ENCODE measurements at regions not wholly inside any gene's neighbourhood (a gene's known extent, or its start where the extent isn't known, plus 50 kb on each side); places are given as distances from the start of the nearest gene placed in this dataset.
"Not testable (repeated sequence)": the region's sequence is repeated elsewhere in the genome, so short reads cannot be mapped to it uniquely, and the experiment has no call there.

- H4K20me1 ChIP-seq (ENCODE audit: insufficient read depth, low read length); H3K4me1 ChIP-seq (ENCODE audit: insufficient read depth, low read length); H2AFZ ChIP-seq (ENCODE audit: low read length); H3K9me3 ChIP-seq (ENCODE audit: low read depth, low read length); H3K27ac ChIP-seq (ENCODE audit: low read depth, low read length); H3K4me2 ChIP-seq (ENCODE audit: insufficient read depth, low read length); DNase-seq (ENCODE audit: insufficient read length, low spot score, missing footprints); H3K36me3 ChIP-seq (ENCODE audit: insufficient read depth, low read length); H3K79me2 ChIP-seq (ENCODE audit: insufficient read depth, low read length); H3K27me3 ChIP-seq (ENCODE audit: insufficient read depth, low read length); H3K4me3 ChIP-seq (ENCODE audit: insufficient read depth, low read length): not testable (repeated sequence)
Observed at GRCh38 chr2:89286448-89287080, 595.1 kb downstream of the RPIA start.

DNA sequence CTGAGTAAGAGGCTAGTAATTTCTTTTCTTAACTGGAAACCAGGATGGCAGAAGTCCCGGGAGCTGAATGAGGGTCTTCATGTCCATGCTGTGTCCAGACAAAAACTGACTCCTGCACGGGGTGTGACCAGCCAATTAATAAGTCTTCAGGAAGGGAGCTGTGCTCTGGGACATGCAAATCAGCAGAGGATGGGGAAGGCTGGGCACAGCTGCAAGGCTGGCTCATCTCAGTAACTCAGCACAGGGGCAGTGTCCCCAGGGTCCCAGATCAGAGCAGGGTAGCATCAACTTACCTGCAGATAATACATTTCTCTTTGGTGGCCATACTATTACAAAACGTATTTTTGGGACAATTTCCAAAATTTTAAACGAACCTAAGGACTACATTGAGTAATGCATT lies 595.6 kb downstream of the RPIA start:
- H3K4me2 ChIP-seq (ENCODE audit: insufficient read depth, low read length); H3K9me3 ChIP-seq (ENCODE audit: low read depth, low read length); H3K4me3 ChIP-seq (ENCODE audit: insufficient read depth, low read length); H3K4me1 ChIP-seq (ENCODE audit: insufficient read depth, low read length); H3K27ac ChIP-seq (ENCODE audit: low read depth, low read length); H3K36me3 ChIP-seq (ENCODE audit: insufficient read depth, low read length); H3K79me2 ChIP-seq (ENCODE audit: insufficient read depth, low read length); H2AFZ ChIP-seq (ENCODE audit: low read length); H4K20me1 ChIP-seq (ENCODE audit: insufficient read depth, low read length); H3K27me3 ChIP-seq (ENCODE audit: insufficient read depth, low read length); DNase-seq (ENCODE audit: insufficient read length, low spot score, missing footprints): not testable (repeated sequence)

- H3K27ac ChIP-seq (ENCODE audit: low read depth, low read length); H3K4me2 ChIP-seq (ENCODE audit: insufficient read depth, low read length); H3K4me1 ChIP-seq (ENCODE audit: insufficient read depth, low read length); H3K27me3 ChIP-seq (ENCODE audit: insufficient read depth, low read length); H3K79me2 ChIP-seq (ENCODE audit: insufficient read depth, low read length); H3K9me3 ChIP-seq (ENCODE audit: low read depth, low read length); H2AFZ ChIP-seq (ENCODE audit: low read length); H3K36me3 ChIP-seq (ENCODE audit: insufficient read depth, low read length); H4K20me1 ChIP-seq (ENCODE audit: insufficient read depth, low read length); DNase-seq (ENCODE audit: insufficient read length, low spot score, missing footprints); H3K4me3 ChIP-seq (ENCODE audit: insufficient read depth, low read length): not testable (repeated sequence)
Observed at GRCh38 chr2:89291717-89292298, 600.3 kb downstream of the RPIA start.

DNA sequence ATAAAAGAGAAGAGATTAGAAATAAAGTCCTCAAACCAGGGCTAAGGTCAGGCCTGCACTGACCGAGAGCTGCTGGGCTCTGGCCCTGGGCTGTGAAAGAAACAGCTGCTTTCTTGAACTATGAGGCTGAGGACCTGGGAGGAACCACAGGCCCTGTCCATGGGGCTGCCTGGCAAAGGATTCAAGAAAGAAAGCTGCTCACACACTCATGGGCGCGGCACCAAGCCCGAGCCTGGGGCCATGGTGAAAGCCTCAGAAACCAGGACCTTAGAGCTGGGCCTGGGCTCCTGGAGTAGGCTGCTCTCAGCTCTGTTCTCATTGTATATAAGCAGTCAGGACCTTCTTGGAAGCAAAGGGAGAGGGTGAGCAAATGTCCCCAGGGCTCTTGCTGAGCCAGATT lies 601.9 kb downstream of the RPIA start:
- H3K9me3 ChIP-seq (ENCODE audit: low read depth, low read length); H3K36me3 ChIP-seq (ENCODE audit: insufficient read depth, low read length); H3K4me1 ChIP-seq (ENCODE audit: insufficient read depth, low read length): not testable (repeated sequence)

GRCh38 chr2:89294335-89294734 lies 602.9 kb downstream of the RPIA start:
- H3K27me3 ChIP-seq (ENCODE audit: insufficient read depth, low read length); H3K79me2 ChIP-seq (ENCODE audit: insufficient read depth, low read length); H3K9me3 ChIP-seq (ENCODE audit: low read depth, low read length); H3K36me3 ChIP-seq (ENCODE audit: insufficient read depth, low read length); H3K27ac ChIP-seq (ENCODE audit: low read depth, low read length); H2AFZ ChIP-seq (ENCODE audit: low read length); DNase-seq (ENCODE audit: insufficient read length, low spot score, missing footprints); H3K4me3 ChIP-seq (ENCODE audit: insufficient read depth, low read length); H3K4me1 ChIP-seq (ENCODE audit: insufficient read depth, low read length); H4K20me1 ChIP-seq (ENCODE audit: insufficient read depth, low read length); H3K4me2 ChIP-seq (ENCODE audit: insufficient read depth, low read length): not testable (repeated sequence)

More for the DNA sequence above, 601.9 kb downstream of the RPIA start:
- H2AFZ ChIP-seq (ENCODE audit: low read length); H4K20me1 ChIP-seq (ENCODE audit: insufficient read depth, low read length); H3K27ac ChIP-seq (ENCODE audit: low read depth, low read length); H3K27me3 ChIP-seq (ENCODE audit: insufficient read depth, low read length); DNase-seq (ENCODE audit: insufficient read length, low spot score, missing footprints); H3K4me2 ChIP-seq (ENCODE audit: insufficient read depth, low read length); H3K4me3 ChIP-seq (ENCODE audit: insufficient read depth, low read length); H3K79me2 ChIP-seq (ENCODE audit: insufficient read depth, low read length): not testable (repeated sequence)

DNA sequence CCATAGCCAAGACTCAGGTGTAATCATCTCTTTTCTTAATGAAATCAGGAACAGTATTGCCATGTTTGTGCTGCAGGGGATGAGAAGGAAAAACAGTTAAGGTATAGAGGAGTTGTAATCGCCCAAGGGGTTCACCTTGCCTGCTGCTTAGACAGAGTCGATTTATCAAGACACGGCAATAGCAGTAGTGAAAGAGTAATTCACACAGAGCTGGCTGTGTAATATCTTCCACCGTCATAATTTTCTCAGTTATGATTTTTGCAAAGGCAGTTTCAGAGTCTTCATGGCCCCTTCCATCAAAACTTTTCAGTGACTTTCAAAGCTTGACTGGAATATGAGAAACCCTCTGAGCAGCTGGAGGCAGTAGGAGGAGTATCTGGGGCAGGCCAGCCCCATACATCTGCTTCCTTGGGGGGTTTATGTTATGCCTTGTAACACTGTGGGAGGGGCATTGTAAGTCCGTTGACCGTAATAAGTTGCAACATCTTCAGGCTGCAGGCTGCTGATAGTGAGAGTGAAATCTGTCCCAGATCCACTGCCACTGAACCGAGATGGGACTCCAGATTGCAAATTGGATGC lies 605.4 kb downstream of the RPIA start:
- H3K27ac ChIP-seq (ENCODE audit: low read depth, low read length); H3K9me3 ChIP-seq (ENCODE audit: low read depth, low read length); H3K79me2 ChIP-seq (ENCODE audit: insufficient read depth, low read length); H3K27me3 ChIP-seq (ENCODE audit: insufficient read depth, low read length); H4K20me1 ChIP-seq (ENCODE audit: insufficient read depth, low read length); DNase-seq (ENCODE audit: insufficient read length, low spot score, missing footprints); H2AFZ ChIP-seq (ENCODE audit: low read length); H3K4me3 ChIP-seq (ENCODE audit: insufficient read depth, low read length); H3K36me3 ChIP-seq (ENCODE audit: insufficient read depth, low read length); H3K4me1 ChIP-seq (ENCODE audit: insufficient read depth, low read length); H3K4me2 ChIP-seq (ENCODE audit: insufficient read depth, low read length): not testable (repeated sequence)

DNA sequence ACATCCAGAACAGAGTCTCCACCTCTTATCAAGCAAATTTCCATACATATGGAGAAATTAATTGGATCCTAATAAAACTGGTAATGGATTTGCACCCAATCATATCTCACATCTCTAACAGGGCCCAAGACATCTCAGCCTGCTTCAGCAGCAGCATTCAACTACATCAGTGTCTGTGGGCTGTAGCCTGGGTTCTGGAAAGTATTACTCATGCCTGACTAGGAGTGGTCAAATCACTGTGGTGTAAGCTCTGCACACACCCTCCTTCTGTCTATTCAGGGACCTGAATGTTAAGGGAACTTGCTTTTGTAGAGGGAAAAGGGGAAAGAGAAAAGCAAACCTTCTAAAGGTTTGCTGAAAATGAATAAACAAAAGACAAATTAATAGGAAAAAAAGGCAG lies 607.7 kb downstream of the RPIA start:
- not testable (repeated sequence) for H3K79me2 ChIP-seq (ENCODE audit: insufficient read depth, low read length); H3K9me3 ChIP-seq (ENCODE audit: low read depth, low read length); H3K4me2 ChIP-seq (ENCODE audit: insufficient read depth, low read length); H3K27me3 ChIP-seq (ENCODE audit: insufficient read depth, low read length); H2AFZ ChIP-seq (ENCODE audit: low read length); H3K4me3 ChIP-seq (ENCODE audit: insufficient read depth, low read length); H3K4me1 ChIP-seq (ENCODE audit: insufficient read depth, low read length); H3K36me3 ChIP-seq (ENCODE audit: insufficient read depth, low read length); DNase-seq (ENCODE audit: insufficient read length, low spot score, missing footprints); H4K20me1 ChIP-seq (ENCODE audit: insufficient read depth, low read length); H3K27ac ChIP-seq (ENCODE audit: low read depth, low read length)

- DNase-seq (ENCODE audit: insufficient read length, low spot score, missing footprints); H4K20me1 ChIP-seq (ENCODE audit: insufficient read depth, low read length); H3K9me3 ChIP-seq (ENCODE audit: low read depth, low read length); H3K27ac ChIP-seq (ENCODE audit: low read depth, low read length); H3K4me1 ChIP-seq (ENCODE audit: insufficient read depth, low read length); H3K79me2 ChIP-seq (ENCODE audit: insufficient read depth, low read length); H3K4me3 ChIP-seq (ENCODE audit: insufficient read depth, low read length); H3K36me3 ChIP-seq (ENCODE audit: insufficient read depth, low read length); H3K4me2 ChIP-seq (ENCODE audit: insufficient read depth, low read length); H3K27me3 ChIP-seq (ENCODE audit: insufficient read depth, low read length); H2AFZ ChIP-seq (ENCODE audit: low read length): not testable (repeated sequence)
Observed at GRCh38 chr2:89305623-89306022, 614.1 kb downstream of the RPIA start.
